HG03175 (cell line): ENCODE measurements at regions not wholly inside any gene's neighbourhood (a gene's known extent, or its start where the extent isn't known, plus 50 kb on each side); places are given as distances from the start of the nearest gene placed in this dataset.

ENCODE experiments used
- ATAC-seq: cut with Tn5 transposase; IDR thresholded peaks from one replicate; pipeline ENCODE4 v1.9.1; 2021; ENCODE audit warnings: mild to moderate bottlenecking, moderate library complexity; ENCODE audit not compliant: unreplicated experiment

GRCh38 chr7:130987092-130987491, 253.1 kb upstream of the KLF14 start:
- no peak for ATAC-seq

GRCh38 chr7:130988443-130988842, 254.4 kb upstream of the KLF14 start:
- ATAC-seq, result no peak

- no peak for ATAC-seq
Observed at GRCh38 chr7:130989101-130989795, 255.2 kb upstream of the KLF14 start.

GRCh38 chr7:130990178-130990832, 256.3 kb upstream of the KLF14 start:
- no peak for ATAC-seq

- ATAC-seq, result no peak
Observed at GRCh38 chr7:130993671-130994365, 259.8 kb upstream of the KLF14 start.

- no peak for ATAC-seq
Observed at GRCh38 chr7:130994378-130995115, 260.5 kb upstream of the KLF14 start.

GRCh38 chr7:130995252-130996081, 261.5 kb upstream of the KLF14 start:
- ATAC-seq, result no peak

- no peak for ATAC-seq
Observed at GRCh38 chr7:130996205-130996832, 262.3 kb upstream of the KLF14 start.

- ATAC-seq, result no peak
Observed at GRCh38 chr7:130996833-130997231, 262.8 kb upstream of the KLF14 start.

GRCh38 chr7:130998993-130999602, 265.1 kb upstream of the KLF14 start:
- ATAC-seq, result no peak

- no peak for ATAC-seq
Observed at GRCh38 chr7:130999926-131000325, 265.9 kb upstream of the KLF14 start.

- no peak for ATAC-seq
Observed at GRCh38 chr7:131000389-131000788, 266.4 kb upstream of the KLF14 start.

- no peak for ATAC-seq
Observed at GRCh38 chr7:131000873-131001272, 266.9 kb upstream of the KLF14 start.

- no peak for ATAC-seq
Observed at GRCh38 chr7:131002600-131002999, 268.6 kb upstream of the KLF14 start.

GRCh38 chr7:131003634-131004033, 269.6 kb upstream of the KLF14 start:
- no peak for ATAC-seq

- no peak for ATAC-seq
Observed at GRCh38 chr7:131004371-131004770, 270.4 kb upstream of the KLF14 start.

- ATAC-seq, result peak; percentile 51
Observed at GRCh38 chr7:131007439-131008330, 273.7 kb upstream of the KLF14 start.

- no peak for ATAC-seq
Observed at GRCh38 chr7:131008840-131009711, 275.1 kb upstream of the KLF14 start.
